ENCODE measurements at regions not wholly inside any gene's neighbourhood (a gene's known extent, or its start where the extent isn't known, plus 50 kb on each side); places are given as distances from the start of the nearest gene placed in this dataset.

- in situ Hi-C loops (cut with HindIII; ENCODE audit: extremely low pct_ligation_motif_present, low pct_unique_long_range_greater_than_20kb): loop anchor here (25.0 kb wide), 1 partner anchor 106 kb away; no protein-coding TSS in a partner anchor
- CTCF ChIA-PET (ENCODE audit: low intra/inter-chr PET ratio, low total read pairs): no interaction called here
These were observed 535.8 kb downstream of the CYLC2 start for GRCh38 chr9:103530934-103531333.

More at GRCh38 chr9:103530934-103531333, 535.8 kb downstream of the CYLC2 start:
- H3K79me2 ChIP-seq (ENCODE audit: insufficient read depth, low read length): no peaks in the 10 kb centered on the region
- no peak for DNase-seq (ENCODE audit: low spot score)
- H3K9ac ChIP-seq (ENCODE audit: insufficient read depth, low read depth, low read length): no peak overlapping the region
- intact Hi-C loops (cut with micrococcal nuclease; ENCODE audit: unreplicated experiment): no loop called here
- H3K4me2 ChIP-seq (ENCODE audit: low read depth, low read length): no peak overlapping the region
- FAIRE-seq: no peak
- H2AFZ ChIP-seq (ENCODE audit: low read length): no peak overlapping the region
- no peak overlapping the region for H3K27ac ChIP-seq (ENCODE audit: extremely low read length, insufficient read depth, low read length)
- no peak for ATAC-seq
- no peaks in the 10 kb centered on the region for H4K20me1 ChIP-seq (ENCODE audit: insufficient read depth, low read length)
- peaks cover 26% of the 10 kb centered on the region; the same call in 1 of the 2 replicates for H3K9me3 ChIP-seq (ENCODE audit: low read length)
- H3K36me3 ChIP-seq (replicated peaks in 1 of 2; ENCODE audit: control insufficient read depth in 1 of 2, insufficient read depth in 2 of 2, low read length in 2 of 2): no peaks in the 10 kb centered on the region
- no peaks in the 10 kb centered on the region for H3K27me3 ChIP-seq (ENCODE audit: control insufficient read depth in 1 of 2, insufficient read depth in 2 of 2, low read length in 2 of 2)
- POLR2A ChIA-PET: no interaction called here
- no TSS peak for BruUV-seq (replicated peaks)
- no peak overlapping the region for H3K4me3 ChIP-seq (replicated peaks in 1 of 3; ENCODE audit: insufficient read depth in 1 of 3, low read depth in 2 of 3, low read length in 3 of 3)
- 8% methylated on average over 1 of the region's 1 CpG for WGBS (ENCODE audit: low lambda C conversion rate)
- TF ChIP-seq, protein P1, sequence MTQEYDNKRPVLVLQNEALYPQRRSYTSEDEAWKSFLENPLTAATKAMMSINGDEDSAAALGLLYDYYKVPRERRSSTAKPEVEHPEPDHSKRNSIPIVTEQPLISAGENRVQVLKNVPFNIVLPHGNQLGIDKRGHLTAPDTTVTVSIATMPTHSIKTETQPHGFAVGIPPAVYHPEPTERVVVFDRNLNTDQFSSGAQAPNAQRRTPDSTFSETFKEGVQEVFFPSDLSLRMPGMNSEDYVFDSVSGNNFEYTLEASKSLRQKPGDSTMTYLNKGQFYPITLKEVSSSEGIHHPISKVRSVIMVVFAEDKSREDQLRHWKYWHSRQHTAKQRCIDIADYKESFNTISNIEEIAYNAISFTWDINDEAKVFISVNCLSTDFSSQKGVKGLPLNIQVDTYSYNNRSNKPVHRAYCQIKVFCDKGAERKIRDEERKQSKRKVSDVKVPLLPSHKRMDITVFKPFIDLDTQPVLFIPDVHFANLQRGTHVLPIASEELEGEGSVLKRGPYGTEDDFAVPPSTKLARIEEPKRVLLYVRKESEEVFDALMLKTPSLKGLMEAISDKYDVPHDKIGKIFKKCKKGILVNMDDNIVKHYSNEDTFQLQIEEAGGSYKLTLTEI (CRISPR knock-in tag; conservative IDR thresholded peaks at IDR 0.05): no peak
- no peak for TF ChIP-seq JUNB (CRISPR knock-in tag; IDR thresholded peaks at IDR 0.05; ENCODE audit: borderline replicate concordance)
- no peak for TF ChIP-seq HIVEP1 (CRISPR knock-in tag; IDR thresholded peaks at IDR 0.05)
- TF ChIP-seq RFX5 (IDR thresholded peaks at IDR 0.05; ENCODE audit: low read depth, low read length): no peak
- no peak for TF ChIP-seq CENPT (CRISPR knock-in tag; IDR thresholded peaks at IDR 0.05; ENCODE audit: low read depth)
- no peak for TF ChIP-seq FOXA3 (CRISPR knock-in tag; IDR thresholded peaks at IDR 0.05)
- no peak for TF ChIP-seq GABPB1 (CRISPR knock-in tag; IDR thresholded peaks at IDR 0.05)
- TF ChIP-seq ZBTB37 (CRISPR knock-in tag; IDR thresholded peaks at IDR 0.05): no peak
- no peak for TF ChIP-seq PLRG1 (conservative IDR thresholded peaks at IDR 0.05)
- no peaks in the 10 kb centered on the region for H3K4me1 ChIP-seq (ENCODE audit: insufficient read depth, low read length)
